Stimulated activated CD8-positive, alpha-beta memory T cell treated with anti-CD3 and anti-CD28 coated beads, Interleukin-15, amount 100 ng/mL, for 1 hour (primary cell): ENCODE measurements at regions not wholly inside any gene's neighbourhood (a gene's known extent, or its start where the extent isn't known, plus 50 kb on each side); places are given as distances from the start of the nearest gene placed in this dataset.
"Not testable (repeated sequence)": the region's sequence is repeated elsewhere in the genome, so short reads cannot be mapped to it uniquely, and the experiment has no call there.

Experiments
- DNase-seq: peaks from one replicate; pipeline ENCODE4 v3.0.0-alpha.2; 2020; ENCODE audit warnings: low read depth

DNA sequence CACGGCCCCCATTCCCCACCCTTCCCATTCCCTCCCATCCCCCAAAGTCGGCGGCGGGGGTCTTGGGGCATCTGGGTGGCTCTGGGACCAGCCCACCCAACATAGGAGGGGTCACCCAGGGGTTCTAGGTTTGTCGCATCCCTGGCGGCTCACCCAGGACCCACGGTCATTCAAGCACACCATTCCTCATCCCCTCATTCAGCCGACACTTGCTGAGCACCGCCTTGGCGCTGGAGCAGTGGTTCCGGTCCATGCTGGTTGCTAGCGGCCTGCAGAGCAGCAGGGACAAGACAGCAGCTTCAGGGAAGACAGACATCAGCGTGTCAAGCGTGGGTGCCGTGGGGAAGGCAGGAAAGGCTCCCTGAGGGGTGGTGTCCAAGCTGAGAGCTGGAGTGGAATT is 50.5 kb upstream of the OTOS start:
- no peak for DNase-seq

DNA sequence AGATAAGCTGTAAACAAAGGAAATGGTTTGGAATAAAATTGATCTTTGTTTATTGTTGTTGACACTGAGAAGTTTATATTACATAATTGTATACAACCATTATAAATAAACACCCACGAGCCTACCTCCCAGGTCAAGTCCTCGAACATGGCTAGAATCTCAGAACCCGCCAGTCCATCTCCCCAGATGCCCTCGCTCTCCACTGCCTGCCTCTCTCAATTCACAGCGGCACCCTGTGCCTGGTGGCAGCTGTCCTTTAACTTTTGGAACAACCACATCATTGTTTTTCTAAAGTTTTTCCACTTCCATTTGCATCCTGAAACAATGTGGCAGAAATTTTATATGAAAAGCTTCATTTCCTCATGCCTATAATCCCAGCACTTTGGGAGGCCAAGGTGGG is 52.2 kb upstream of the OTOS start:
- no peak for DNase-seq

DNA sequence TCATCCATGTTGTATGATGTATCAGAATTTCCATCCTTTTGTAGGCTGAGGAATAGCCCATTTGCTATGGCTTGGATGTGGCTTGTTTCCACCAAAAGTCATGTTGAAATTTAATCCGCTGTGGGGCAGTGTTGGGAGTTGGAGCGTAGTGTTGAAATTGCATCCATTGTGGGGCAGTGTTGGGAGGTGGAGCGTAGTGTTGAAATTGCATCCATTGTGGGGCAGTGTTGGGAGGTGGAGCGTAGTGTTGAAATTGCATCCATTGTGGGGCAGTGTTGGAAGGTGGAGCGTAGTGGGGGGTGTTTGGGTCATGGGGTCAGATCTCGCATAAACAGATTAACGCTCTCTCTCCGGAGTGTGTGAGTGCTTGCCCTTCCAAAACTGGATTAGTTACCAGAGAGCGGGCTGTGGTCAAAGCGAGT is 53.9 kb upstream of the OTOS start:
- not testable (repeated sequence) for DNase-seq

DNA sequence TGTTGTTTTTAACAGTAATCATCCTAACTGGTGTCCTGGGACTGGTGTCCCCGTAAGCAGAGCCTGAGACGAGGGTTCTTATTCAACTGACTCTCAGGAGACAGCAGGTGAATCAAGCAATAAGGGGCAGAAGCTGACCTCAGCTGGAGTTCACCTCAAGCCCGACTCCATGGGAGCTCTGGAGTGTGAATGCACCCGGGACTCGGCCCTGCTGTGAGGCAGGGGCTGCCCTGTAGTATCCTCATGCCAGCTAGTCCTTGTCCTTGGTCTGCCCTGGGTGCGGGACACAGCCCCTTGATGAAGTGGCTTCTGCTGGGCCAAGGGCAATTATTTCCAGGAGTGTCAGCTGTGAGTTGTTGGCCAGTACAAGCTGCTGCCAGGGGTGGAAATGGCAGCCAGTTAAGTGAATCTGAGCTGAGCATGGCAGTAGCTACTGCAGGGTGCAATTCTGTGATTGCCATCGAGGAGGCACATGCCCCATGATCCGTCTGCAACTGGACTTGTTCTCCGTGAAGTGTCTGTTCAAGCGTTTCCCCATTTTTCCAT is 54.9 kb upstream of the OTOS start:
- no peak for DNase-seq

DNA sequence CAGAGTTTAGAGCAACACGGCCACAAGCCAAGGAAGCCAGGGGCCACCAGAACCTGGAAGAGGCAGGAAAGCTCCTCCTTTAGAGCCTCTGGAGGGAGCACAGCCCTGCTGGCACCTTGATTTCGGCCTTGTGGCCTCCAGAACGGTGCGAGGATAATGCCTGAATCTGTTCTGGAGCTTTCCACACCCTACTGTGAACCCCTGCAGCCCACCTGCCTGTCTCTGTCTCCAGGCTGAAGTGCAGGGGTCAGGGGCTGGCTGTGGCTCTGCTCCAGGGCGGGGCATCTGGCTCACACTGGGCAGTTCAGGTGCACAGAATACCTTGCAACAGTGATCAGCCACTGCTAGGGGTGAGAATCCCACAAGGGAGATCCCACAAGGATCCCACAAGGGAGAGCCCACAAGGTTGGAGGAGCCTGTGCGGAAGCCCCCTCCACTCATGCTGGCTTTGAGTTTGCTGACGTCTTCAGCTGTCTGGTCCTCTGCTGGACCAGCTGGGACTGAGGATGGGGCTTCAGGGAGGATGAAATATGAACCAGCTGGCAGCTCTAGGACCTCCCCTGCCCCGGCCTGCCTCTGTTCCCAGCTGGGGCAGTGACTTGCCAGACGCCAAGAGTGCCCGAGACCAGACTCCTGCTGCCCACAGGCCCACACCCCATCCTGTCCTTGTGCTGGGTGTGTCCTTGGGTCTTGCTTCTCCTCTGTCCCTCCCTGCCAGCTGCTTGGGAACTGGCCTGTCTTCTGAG is 56.4 kb upstream of the OTOS start:
- DNase-seq, result no peak

DNA sequence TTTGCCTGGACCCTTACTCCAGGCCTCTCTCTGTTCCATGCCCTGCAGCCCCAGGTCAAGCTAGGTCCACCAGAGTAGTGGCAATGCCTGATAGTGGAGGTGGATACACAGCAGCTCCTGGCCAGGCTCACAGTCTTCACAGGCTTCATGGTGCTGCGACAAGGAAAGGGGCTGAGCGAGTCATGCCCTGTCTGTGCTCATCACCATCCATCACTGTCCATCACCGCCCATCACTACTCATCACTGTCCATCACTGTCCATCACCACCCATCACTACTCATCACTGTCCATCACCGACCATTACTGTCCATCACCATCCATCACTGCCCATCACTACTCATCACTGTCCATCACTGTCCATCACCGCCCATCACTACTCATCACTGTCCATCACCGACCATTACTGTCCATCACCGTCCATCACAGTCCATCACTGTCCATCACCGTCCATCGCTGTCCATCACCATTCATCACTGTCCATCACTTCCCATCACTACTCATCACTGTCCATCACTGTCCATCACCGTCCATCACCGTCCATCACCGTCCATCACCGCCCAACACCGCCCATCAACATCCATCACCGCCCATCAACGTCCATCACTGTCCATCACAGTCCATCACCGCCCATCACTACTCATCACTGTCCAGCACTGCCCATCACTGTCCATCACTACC is 57.1 kb upstream of the OTOS start:
- no peak for DNase-seq

DNA sequence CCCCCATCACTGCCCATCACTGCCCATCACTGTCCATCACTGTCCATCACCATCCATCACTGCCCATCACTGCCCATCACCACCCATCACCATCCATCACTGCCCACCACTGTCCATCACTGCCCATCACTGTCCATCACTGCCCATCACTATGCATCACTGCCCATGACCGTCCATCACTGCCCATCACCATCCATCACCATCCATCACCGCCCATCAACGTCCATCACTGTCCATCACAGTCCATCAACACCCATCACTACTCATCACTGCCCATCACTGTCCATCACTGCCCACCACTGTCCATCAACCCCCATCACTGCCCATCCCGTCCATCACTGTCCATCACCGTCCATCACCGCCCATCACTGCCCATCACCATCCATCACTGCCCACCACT is 57.8 kb upstream of the OTOS start:
- no peak for DNase-seq

DNA sequence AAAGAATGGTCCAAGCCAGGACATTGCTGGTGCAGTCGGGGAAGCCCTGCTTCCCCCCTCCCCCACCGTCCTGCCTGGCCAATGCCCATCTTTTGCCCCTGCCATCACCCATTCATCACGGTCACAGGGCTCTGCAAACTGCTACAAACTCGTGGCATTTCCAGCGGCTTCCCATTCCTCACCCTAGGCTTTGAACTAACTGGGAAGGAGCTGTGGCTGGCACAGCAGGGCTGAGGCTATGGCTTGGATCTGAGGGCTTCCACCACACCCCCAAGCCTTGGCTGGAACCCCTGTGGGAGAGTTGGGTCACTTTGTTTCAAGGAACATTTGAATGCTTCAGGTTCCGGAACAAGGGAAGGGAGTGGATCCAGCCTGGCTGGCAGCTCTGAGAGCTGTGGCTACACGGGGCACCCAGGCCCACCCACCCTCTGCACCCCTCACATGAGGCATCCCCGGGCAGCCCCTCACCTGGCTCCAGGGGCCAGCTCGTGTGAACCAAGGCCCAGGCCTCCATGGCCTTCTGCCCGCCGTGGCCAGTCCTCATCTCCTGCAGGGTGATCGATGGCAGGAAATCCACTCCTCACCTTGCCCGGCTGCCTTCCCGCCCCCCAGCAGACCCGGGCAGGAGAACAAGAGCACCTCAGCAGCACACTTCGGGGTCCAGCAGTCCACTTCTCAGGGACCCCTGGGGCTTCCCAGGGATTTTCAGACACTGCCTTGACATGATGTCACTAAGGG is 58.8 kb upstream of the OTOS start:
- no peak for DNase-seq

DNA sequence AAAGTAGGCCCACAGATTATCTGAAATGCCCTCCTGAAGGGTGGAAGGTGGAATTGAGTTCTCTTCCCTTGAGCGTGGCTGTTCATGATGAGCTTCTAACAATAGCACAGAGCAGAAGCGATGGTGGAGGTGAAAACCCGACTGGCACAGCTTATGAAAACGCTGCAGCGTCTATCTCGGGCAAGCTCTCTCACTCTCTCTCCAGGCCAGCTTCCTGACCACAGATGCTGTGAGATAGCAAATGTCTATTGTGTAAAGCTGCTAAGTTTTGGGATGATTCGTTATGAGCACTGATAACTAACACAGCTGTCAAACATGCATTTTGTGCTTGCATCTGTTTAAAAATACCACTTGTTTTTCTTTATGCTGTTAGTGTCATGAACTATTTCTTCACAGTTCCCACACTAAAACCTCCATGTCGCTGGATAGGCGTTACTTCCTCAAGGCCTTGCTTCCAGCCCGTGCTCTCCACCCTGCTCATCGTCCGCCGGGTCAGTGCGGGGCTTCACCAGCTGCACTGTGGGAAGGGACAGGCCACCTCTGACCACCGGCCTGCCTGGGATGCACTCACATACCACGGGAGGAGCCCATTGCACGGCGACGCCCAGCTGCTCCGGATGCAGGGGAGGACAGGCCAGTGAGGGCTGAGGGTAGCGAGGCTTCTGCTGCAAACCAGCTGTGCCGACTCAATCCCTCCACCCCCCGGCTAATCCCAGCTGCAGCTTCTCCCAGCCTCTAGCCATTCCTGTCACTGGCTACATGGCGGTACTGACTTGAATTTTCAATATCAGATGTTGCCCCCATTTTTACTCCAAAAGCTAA is 60.0 kb upstream of the OTOS start:
- no peak for DNase-seq

DNA sequence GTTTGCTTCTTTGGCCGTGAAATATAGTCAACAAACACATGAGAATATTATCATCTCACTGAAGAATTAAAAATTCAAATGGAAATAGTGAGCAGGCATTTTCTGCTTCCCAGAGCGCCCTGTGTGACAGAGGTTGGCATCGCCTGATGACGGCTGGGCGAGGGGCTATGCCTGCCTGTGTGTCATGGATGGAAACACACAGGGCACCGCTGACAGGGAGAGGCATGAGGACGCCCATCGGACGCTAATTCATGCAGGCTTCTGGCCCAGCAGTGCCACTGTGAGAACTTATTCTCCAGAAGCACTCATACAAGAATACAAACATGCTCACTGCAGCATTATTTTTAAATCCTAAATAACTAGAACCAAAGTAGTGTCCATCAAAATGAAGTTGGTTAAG is 61.4 kb upstream of the OTOS start:
- no peak for DNase-seq

DNA sequence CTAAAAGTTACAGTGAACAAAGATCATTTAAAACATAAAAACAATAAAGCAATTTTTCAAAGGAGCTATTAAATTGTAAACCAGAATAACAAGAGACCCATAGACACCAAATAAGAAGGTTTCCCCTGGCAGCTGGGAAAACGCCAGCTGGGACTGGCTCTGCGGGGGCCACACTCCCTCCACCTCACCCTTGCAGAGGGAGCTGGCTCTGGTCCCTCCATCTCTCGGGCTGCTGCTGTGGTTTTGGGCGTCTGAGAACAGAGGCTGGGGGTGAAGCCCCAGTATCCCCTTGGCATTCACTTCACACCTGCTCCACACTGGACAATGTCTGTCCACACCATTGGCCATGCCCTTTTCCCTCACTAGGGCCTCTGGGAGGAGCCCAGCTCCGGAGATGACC is 62.1 kb upstream of the OTOS start:
- DNase-seq, result no peak

DNA sequence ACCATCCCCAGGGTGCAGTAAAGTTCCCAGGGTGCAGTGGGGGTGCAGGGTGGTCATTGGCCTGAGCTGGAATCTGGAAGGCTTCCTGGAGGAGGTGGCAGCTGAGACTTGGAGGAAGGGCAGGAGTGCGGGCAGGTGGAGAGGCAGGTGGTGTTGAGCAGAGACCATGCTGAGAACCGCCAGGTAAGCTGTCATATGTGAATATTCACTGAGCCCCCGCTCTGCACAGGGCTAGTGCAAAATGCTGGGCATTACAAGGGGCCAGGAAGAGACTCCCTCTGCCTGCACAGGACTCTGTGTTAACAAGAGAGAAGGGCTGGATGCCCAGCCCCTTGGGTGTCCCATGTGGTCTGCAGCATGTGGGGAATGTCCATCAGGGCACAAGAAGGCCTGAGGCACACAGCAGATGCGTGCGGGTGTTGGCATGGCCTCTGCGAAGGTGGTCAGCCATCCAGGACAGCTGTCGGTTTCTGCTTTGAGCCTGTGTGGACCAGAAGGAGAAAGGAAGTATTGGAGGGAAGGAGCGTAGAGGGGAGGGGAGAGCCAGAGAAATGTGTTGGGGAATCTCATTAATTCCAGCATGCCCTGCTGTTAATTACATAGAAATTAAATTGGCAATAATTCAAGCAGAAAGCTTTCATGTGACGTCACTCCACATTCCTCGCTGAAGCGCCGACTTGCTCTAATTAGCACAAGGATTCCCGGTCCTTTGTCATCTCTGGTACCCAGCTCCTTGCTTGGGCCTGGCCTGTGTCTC is 62.8 kb upstream of the OTOS start:
- DNase-seq, result no peak

DNA sequence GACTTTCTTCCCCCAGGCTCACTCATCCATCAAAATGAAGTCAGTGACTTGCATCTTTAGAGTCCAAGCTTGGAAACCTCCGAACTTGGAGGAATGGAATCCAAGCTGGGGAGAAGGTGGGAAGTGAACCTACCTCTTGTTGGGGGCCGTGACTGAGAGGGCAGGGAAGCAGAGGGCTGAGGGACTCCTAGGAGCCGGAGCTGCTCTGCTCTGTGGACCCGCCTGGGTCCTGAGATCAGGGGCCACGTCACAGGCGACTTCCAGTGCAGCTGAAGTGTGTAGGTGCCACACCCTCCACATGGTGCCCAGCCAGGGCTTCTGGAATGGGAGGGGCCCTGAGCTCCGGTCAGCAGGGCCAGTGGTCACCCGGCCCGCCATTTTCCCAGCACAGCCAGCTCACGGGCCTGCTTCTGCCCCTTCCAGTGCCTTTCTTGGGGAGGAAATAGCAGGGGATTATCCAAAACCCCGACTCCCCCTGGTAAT is 63.4 kb upstream of the OTOS start:
- no peak for DNase-seq

DNA sequence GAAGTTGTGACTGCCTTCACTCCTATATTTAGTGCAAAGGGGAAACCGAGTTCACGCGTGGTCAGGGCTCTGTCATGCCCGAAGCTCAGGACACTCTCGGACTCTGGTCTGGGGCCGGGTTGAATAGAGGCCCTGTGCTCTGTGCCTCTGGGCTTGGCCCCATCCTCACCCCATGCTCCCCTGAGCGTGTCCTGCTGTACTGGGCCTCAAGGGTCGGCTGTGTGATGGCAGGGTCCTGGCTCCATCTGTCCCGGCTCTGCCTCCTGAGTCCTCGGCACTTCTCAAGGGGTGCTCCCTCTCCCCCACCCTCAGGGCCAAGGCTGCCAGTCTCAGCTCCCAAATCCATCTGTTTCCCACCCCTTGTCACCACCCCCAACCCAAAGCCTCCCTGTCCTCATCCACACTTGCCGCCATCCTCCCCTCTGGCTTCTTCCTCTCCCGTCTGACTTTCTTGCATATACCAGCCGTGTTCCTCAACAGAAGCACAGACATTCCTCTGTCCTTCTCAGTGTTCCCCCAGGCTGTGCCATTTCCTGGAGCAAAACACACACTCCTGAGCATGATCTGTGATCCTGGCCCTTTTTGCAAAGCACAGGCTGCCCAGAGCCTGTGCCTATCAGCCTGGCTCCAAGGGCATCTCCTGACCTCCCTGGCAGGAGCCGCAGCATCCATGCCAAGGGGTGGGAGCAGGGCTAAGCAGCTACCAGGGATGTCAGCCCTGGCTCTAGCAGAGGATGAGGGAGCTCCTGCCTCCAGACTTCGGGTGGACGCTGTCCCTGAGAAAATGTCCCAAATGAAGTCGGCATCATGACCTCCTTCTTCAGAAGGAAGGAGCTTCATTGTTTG is 64.2 kb upstream of the OTOS start:
- no peak for DNase-seq

DNA sequence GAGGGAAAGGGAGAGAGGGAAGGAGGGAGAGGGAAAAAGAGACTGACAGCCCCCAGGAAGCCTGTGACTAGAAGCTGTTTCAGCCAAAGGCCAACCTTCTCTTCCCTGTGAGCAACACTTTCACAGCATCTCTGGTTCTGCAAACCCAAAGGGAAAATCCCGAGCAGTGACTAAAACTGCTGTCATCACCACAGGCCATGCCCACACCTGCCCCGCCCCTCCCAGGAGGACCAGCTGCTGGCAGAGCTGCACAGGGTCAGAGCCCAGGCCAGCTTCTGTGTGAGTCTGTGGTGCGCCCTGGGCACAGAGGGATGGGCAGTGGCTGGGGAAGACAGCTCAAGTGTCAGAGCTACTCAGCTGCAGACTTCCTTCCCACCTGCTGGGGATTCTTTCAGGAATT is 64.9 kb upstream of the OTOS start:
- DNase-seq, result no peak

DNA sequence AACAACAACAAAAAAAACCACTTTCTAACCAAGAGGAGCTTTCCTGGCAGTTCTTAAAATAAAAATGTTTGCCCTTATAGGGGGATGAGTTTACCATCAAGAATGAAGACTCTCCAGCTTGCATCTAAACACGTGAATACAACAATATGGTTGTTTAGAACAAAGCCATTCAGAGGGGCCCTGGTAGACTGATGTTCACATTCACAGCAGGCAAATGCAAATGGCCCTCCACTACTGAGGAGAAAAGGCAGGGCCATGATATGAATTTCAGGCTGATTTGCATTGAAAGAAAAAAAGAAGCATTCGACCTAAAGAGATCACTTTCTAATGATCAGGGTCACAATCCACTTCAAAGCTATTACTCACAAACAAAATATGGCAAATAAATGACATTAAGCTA is 65.3 kb upstream of the OTOS start:
- no peak for DNase-seq

DNA sequence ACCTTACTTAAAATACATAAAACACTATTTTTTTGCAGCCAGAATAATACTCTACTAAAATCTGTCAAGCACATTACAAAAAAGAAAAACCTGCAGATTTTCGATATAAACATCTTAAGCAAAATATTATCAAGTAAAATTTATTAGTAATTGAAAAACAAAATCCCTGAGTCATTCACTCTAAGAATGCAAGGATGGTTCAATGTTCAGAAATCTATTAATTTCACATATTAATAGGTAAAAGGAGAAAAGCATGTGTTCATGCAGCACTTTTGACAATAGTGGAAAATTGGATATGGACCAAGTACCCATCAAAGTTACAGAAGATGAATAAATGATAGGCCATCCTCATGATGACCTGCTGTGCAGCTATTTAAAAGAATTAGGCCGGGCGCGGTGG is 66.2 kb upstream of the OTOS start:
- DNase-seq, result no peak

DNA sequence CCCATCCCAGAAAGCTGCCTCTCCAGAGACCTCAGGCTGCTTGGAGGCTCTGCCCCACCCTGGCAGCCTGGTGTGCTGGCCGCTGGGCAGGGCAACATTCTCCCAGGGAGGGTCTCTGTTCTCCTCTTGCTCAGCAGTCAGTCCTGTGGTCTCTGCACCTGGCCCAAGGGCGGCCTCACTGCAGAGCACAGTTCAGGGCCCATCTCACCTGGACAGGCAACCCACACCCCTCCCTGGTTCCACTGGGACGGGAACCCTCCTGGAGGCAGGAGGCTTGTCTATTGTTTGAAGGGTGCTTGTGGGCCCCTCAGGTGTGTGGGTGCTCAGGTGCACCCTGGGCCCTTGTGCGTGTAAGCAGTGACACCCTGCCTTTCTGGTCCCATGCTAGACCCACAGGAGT is 67.2 kb upstream of the OTOS start:
- no peak for DNase-seq

DNA sequence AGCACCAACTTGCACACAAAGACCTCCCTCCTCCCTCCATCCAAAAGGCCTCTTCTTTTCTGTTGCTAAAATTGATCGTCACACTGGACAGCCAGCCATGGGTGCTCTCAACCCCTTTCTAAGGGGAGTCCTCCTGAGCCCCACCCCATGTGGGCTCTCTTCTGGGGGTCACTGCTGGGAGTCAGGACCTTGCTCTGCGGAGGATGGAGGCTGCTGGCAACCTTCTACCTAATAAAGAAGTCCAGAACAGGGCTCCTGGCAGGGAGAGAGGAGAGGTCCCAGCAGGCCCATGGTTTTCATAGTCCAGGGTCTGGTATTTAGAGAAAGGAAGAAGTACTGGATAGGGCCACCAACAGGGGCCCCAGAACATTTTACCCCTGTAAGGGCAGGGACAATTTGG is 67.6 kb upstream of the OTOS start:
- DNase-seq, result no peak

DNA sequence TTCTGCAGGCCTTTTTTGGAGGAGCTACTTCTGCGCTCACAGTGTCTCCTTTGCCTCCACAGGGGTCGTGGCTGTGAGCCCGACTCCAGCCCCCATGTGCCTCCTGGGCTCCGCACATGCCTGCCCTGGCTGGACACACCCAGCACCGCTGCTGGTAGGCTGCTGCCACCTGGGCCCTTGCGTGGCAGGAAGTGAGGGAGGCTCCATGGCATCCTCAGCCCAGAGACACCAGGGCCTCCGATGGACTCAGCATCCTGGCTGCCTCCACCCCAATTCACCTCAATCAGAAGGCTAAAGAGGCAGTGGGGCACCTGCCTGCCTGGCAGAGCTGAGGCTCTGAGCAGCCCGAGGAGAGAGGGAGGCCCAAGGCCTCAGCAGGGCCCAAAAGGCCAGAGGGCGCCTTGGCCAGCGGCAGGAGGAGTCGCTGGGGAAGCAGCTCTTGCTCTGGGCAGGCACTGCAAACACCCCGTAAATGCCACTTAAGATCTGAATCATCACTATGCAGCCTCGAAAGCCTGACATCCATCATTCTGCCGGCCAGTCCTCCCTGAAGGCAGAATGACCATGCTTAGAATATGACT is 68.3 kb upstream of the OTOS start:
- no peak for DNase-seq
